ENCODE measurements at regions not wholly inside any gene's neighbourhood (a gene's known extent, or its start where the extent isn't known, plus 50 kb on each side); places are given as distances from the start of the nearest gene placed in this dataset.

GRCh38 chr12:19042221-19042620 lies 87.3 kb upstream of the PLEKHA5 start (continued):
- TF ChIP-seq IRF5 (IDR thresholded peaks at IDR 0.05; ENCODE audit: borderline replicate concordance) = no peak
- no peak for TF ChIP-seq ZBTB4 (CRISPR knock-in tag; IDR thresholded peaks at IDR 0.05)
- TF ChIP-seq CREB1 (IDR thresholded peaks at IDR 0.05; ENCODE audit: low read depth) = no peak
- TF ChIP-seq NBN (IDR thresholded peaks at IDR 0.05) = no peak
- TF ChIP-seq LARP7 (IDR thresholded peaks at IDR 0.05) = no peak
- no peak for TF ChIP-seq MYB (IDR thresholded peaks at IDR 0.05; ENCODE audit: borderline replicate concordance, low read depth, low read length)
- TF ChIP-seq HDAC6 (IDR thresholded peaks at IDR 0.05; ENCODE audit: unreplicated experiment) = no peak
- no peak for TF ChIP-seq WRNIP1 (IDR thresholded peaks at IDR 0.05; ENCODE audit: borderline replicate concordance, low read depth, low read length)
- TF ChIP-seq STAT1 (conservative IDR thresholded peaks at IDR 0.05) = no peak
- TF ChIP-seq DPF2 (IDR thresholded peaks at IDR 0.05) = no peak

- Histone ChIP-seq H4K20me1 (ENCODE audit: control insufficient read depth, insufficient read depth) (no peaks in the 10 kb centered on the region), H3K4me3 (no peak overlapping the region), H3K36me3 (ENCODE audit: control insufficient read depth in 2 of 2, insufficient read depth in 2 of 2, low read length in 1 of 2) (no peaks in the 10 kb centered on the region), H3K4me1 (ENCODE audit: control insufficient read depth, insufficient read depth, low read length) (no peaks in the 10 kb centered on the region), H3K9me3 (replicated peaks; ENCODE audit: control insufficient read depth, insufficient read depth, low read length) (no peaks in the 10 kb centered on the region), H3K9ac (ENCODE audit: control insufficient read depth, insufficient read depth, low read length) (no peak overlapping the region), H3K27me3 (replicated peaks in 1 of 2; ENCODE audit: control insufficient read depth in 2 of 2, insufficient read depth in 2 of 2, low read length in 1 of 2) (no peaks in the 10 kb centered on the region), H3K27ac (ENCODE audit: control insufficient read depth, insufficient read depth) (no peak overlapping the region), H2AFZ (ENCODE audit: control insufficient read depth, low read depth, low read length) (no peak overlapping the region), H3K4me2 (ENCODE audit: control insufficient read depth, insufficient read depth) (no peak overlapping the region), H3K79me2 (ENCODE audit: control insufficient read depth, insufficient read depth, low read length) (no peaks in the 10 kb centered on the region)
- in situ Hi-C loops (cut with MboI) = no loop called here
- ChIA-PET RAD21 (ENCODE audit: unreplicated experiment) (no interaction called here), POLR2A (no interaction called here), SMC1A (ENCODE audit: uncharacterized antibody, unreplicated experiment) (no interaction called here), CTCF (no interaction called here)
- ATAC-seq = no peak
- 0% methylated on average over 3 of the region's 3 CpGs for WGBS (ENCODE audit: insufficient coverage, insufficient replicate concordance, low lambda C conversion rate, missing lambda C conversion rate)
- DNase-seq (ENCODE audit: low read depth, low spot score) = no peak
- no TSS peak for BruUV-seq (replicated peaks)
- intact Hi-C loops (cut with micrococcal nuclease; ENCODE audit: unreplicated experiment) = no loop called here
- FAIRE-seq = no peak
- TF ChIP-seq NRF1 (conservative IDR thresholded peaks at IDR 0.05; ENCODE audit: low read depth, low read length) (no peak), SIN3A (IDR thresholded peaks at IDR 0.05; ENCODE audit: low read depth, low read length) (no peak), BHLHE40 (IDR thresholded peaks at IDR 0.05; ENCODE audit: borderline replicate concordance in 1 of 2, low read depth in 2 of 2, low read length in 1 of 2) (no peak), SIX5 (IDR thresholded peaks at IDR 0.05; ENCODE audit: low read depth, low read length, severe bottlenecking) (no peak), ZZZ3 (IDR thresholded peaks at IDR 0.05; ENCODE audit: control insufficient read depth, insufficient read length, low read depth) (no peak), EP300 (IDR thresholded peaks at IDR 0.05; ENCODE audit: borderline replicate concordance in 1 of 2, control insufficient read depth in 1 of 2, low read depth in 2 of 2, low read length in 2 of 2) (no peak), MEF2B (IDR thresholded peaks at IDR 0.05; ENCODE audit: partially characterized antibody, poor library complexity, severe bottlenecking) (no peak), HSF1 (IDR thresholded peaks at IDR 0.05; ENCODE audit: low read depth, low read length) (no peak)
Observed at GRCh38 chr12:19044430-19044829, 85.1 kb upstream of the PLEKHA5 start.

All from GM12878 (cell line).